Stimulated activated CD8-positive, alpha-beta memory T cell treated with anti-CD3 and anti-CD28 coated beads, Interleukin-15, amount 100 ng/mL, for 1 hour (primary cell): ENCODE measurements at regions not wholly inside any gene's neighbourhood (a gene's known extent, or its start where the extent isn't known, plus 50 kb on each side); places are given as distances from the start of the nearest gene placed in this dataset.

ENCODE experiments used
- DNase-seq: peaks from one replicate; pipeline ENCODE4 v3.0.0-alpha.2; 2020; ENCODE audit warnings: low read depth

GRCh38 chr4:67234296-67234695 is 311.0 kb downstream of the CENPC start:
- no peak for DNase-seq

- DNase-seq, result no peak
Measured at GRCh38 chr4:67229148-67229547, 316.2 kb downstream of the CENPC start.

GRCh38 chr4:67220861-67221260 is 324.4 kb downstream of the CENPC start:
- DNase-seq, result no peak

GRCh38 chr4:67218883-67219282 is 326.4 kb downstream of the CENPC start:
- DNase-seq, result no peak

GRCh38 chr4:67207941-67208441 is 337.3 kb downstream of the CENPC start:
- DNase-seq, result no peak

GRCh38 chr4:67204441-67204840 is 340.9 kb downstream of the CENPC start:
- no peak for DNase-seq

GRCh38 chr4:67201334-67201733 is 344.0 kb downstream of the CENPC start:
- no peak for DNase-seq

- DNase-seq, result no peak
Measured at GRCh38 chr4:67198727-67199126, 346.6 kb downstream of the CENPC start.

- no peak for DNase-seq
Measured at GRCh38 chr4:67167849-67168248, 377.5 kb downstream of the CENPC start.

- no peak for DNase-seq
Measured at GRCh38 chr4:67162690-67163089, 382.6 kb downstream of the CENPC start.

- DNase-seq, result no peak
Measured at GRCh38 chr4:67161311-67161710, 384.0 kb downstream of the CENPC start.

GRCh38 chr4:67160394-67160793 is 384.9 kb downstream of the CENPC start:
- no peak for DNase-seq

GRCh38 chr4:67158666-67159065 is 386.6 kb downstream of the CENPC start:
- DNase-seq, result no peak

GRCh38 chr4:67152976-67153375 is 392.3 kb downstream of the CENPC start:
- no peak for DNase-seq

- no peak for DNase-seq
Measured at GRCh38 chr4:67151376-67152343, 393.6 kb downstream of the CENPC start.

- no peak for DNase-seq
Measured at GRCh38 chr4:67141586-67141985, 403.7 kb downstream of the CENPC start.

GRCh38 chr4:67134616-67135015 is 410.7 kb downstream of the CENPC start:
- no peak for DNase-seq

GRCh38 chr4:67133162-67133561 is 412.1 kb downstream of the CENPC start:
- DNase-seq, result no peak

- DNase-seq, result no peak
Measured at GRCh38 chr4:67131224-67131623, 414.1 kb downstream of the CENPC start.

- DNase-seq, result no peak
Measured at GRCh38 chr4:67130411-67130810, 414.9 kb downstream of the CENPC start.

- DNase-seq, result no peak
Measured at GRCh38 chr4:67126570-67126969, 418.7 kb downstream of the CENPC start.

- no peak for DNase-seq
Measured at GRCh38 chr4:67125636-67126514, 419.4 kb downstream of the CENPC start.

GRCh38 chr4:67124716-67125115 is 420.6 kb downstream of the CENPC start:
- no peak for DNase-seq
